ENCODE measurements at regions not wholly inside any gene's neighbourhood (a gene's known extent, or its start where the extent isn't known, plus 50 kb on each side); places are given as distances from the start of the nearest gene placed in this dataset.
"Not testable (repeated sequence)": the region's sequence is repeated elsewhere in the genome, so short reads cannot be mapped to it uniquely, and the experiment has no call there.

GRCh38 chr18:10179326-10179725 is 265.5 kb downstream of the VAPA start:
- H3K4me3 ChIP-seq (ENCODE audit: control insufficient read depth in 1 of 7, extremely low read depth in 1 of 7, insufficient read depth in 4 of 7, low read depth in 2 of 7, low read length in 6 of 7); CTCF ChIA-PET; H3K27ac ChIP-seq (ENCODE audit: insufficient read depth in 1 of 2, low read depth in 1 of 2, low read length in 2 of 2, poor library complexity in 1 of 2, severe bottlenecking in 2 of 2); H3K4me1 ChIP-seq (ENCODE audit: control extremely low read depth in 1 of 4, control insufficient read depth in 4 of 4, insufficient read depth in 4 of 4, low read length in 3 of 4); H3K27me3 ChIP-seq (replicated peaks in 2 of 5; ENCODE audit: control insufficient read depth in 4 of 5, insufficient read depth in 5 of 5, low read length in 4 of 5); H3K36me3 ChIP-seq (ENCODE audit: control insufficient read depth in 4 of 4, insufficient read depth in 4 of 4, low read length in 3 of 4); DNase-seq; H3K9me3 ChIP-seq (ENCODE audit: control extremely low read depth in 1 of 5, control insufficient read depth in 4 of 5, insufficient read depth in 2 of 5, low read depth in 1 of 5, low read length in 4 of 5): not testable (repeated sequence)
- no CpG with 5 or more reads among the region's 6 CpGs for WGBS (ENCODE audit: insufficient coverage)
- POLR2A ChIA-PET, result interaction anchor here (0.7 kb wide), 1 partner anchor 66 kb away, joined by 3 read pairs; no protein-coding TSS in a partner anchor

- H3K4me1 ChIP-seq (ENCODE audit: control extremely low read depth in 1 of 4, control insufficient read depth in 4 of 4, insufficient read depth in 4 of 4, low read length in 3 of 4), result no peaks in the 10 kb centered on the region
- POLR2A ChIA-PET, result no interaction called here
Observed at GRCh38 chr18:10182009-10182624, 268.3 kb downstream of the VAPA start.

GRCh38 chr18:10184776-10185175 is 269.7 kb upstream of the APCDD1 start:
- H3K27me3 ChIP-seq (replicated peaks in 2 of 5; ENCODE audit: control insufficient read depth in 4 of 5, insufficient read depth in 5 of 5, low read length in 4 of 5), result no peaks in the 10 kb centered on the region
- no peaks in the 10 kb centered on the region for H3K4me1 ChIP-seq (ENCODE audit: control extremely low read depth in 1 of 4, control insufficient read depth in 4 of 4, insufficient read depth in 4 of 4, low read length in 3 of 4)
- DNase-seq, result peak in 2 of 3 donors; percentile 6 to 19
- ChIA-PET CTCF (no interaction called here), POLR2A (no interaction called here)
- no CpG with 5 or more reads among the region's 3 CpGs for WGBS (ENCODE audit: insufficient coverage)
- no peaks in the 10 kb centered on the region for H3K36me3 ChIP-seq (ENCODE audit: control insufficient read depth in 4 of 4, insufficient read depth in 4 of 4, low read length in 3 of 4)
- H3K27ac ChIP-seq (ENCODE audit: insufficient read depth in 1 of 2, low read depth in 1 of 2, low read length in 2 of 2, poor library complexity in 1 of 2, severe bottlenecking in 2 of 2), result no peak overlapping the region
- no peak overlapping the region for H3K4me3 ChIP-seq (ENCODE audit: control insufficient read depth in 1 of 7, extremely low read depth in 1 of 7, insufficient read depth in 4 of 7, low read depth in 2 of 7, low read length in 6 of 7)
- H3K9me3 ChIP-seq (ENCODE audit: control extremely low read depth in 1 of 5, control insufficient read depth in 4 of 5, insufficient read depth in 2 of 5, low read depth in 1 of 5, low read length in 4 of 5), result peaks cover 0 to 10% (median 3%) of the 10 kb centered on the region in 5 experiments

More at GRCh38 chr18:10182009-10182624, 268.3 kb downstream of the VAPA start:
- Histone ChIP-seq H3K9me3 (ENCODE audit: control extremely low read depth in 1 of 5, control insufficient read depth in 4 of 5, insufficient read depth in 2 of 5, low read depth in 1 of 5, low read length in 4 of 5) (peaks cover 0 to 10% (median 3%) of the 10 kb centered on the region in 5 experiments), H3K27ac (ENCODE audit: insufficient read depth in 1 of 2, low read depth in 1 of 2, low read length in 2 of 2, poor library complexity in 1 of 2, severe bottlenecking in 2 of 2) (no peak overlapping the region), H3K4me3 (ENCODE audit: control insufficient read depth in 1 of 7, extremely low read depth in 1 of 7, insufficient read depth in 4 of 7, low read depth in 2 of 7, low read length in 6 of 7) (no peak overlapping the region), H3K36me3 (ENCODE audit: control insufficient read depth in 4 of 4, insufficient read depth in 4 of 4, low read length in 3 of 4) (no peaks in the 10 kb centered on the region), H3K27me3 (replicated peaks in 2 of 5; ENCODE audit: control insufficient read depth in 4 of 5, insufficient read depth in 5 of 5, low read length in 4 of 5) (no peaks in the 10 kb centered on the region)
- CTCF ChIA-PET, result no interaction called here
- WGBS (ENCODE audit: insufficient coverage), result 90% methylated on average over 7 of the region's 11 CpGs
- no peak for DNase-seq

GRCh38 chr18:10188971-10189810 is 265.2 kb upstream of the APCDD1 start:
- Histone ChIP-seq H3K27me3 (replicated peaks in 2 of 5; ENCODE audit: control insufficient read depth in 4 of 5, insufficient read depth in 5 of 5, low read length in 4 of 5) (no peaks in the 10 kb centered on the region), H3K36me3 (ENCODE audit: control insufficient read depth in 4 of 4, insufficient read depth in 4 of 4, low read length in 3 of 4) (no peaks in the 10 kb centered on the region), H3K27ac (ENCODE audit: insufficient read depth in 1 of 2, low read depth in 1 of 2, low read length in 2 of 2, poor library complexity in 1 of 2, severe bottlenecking in 2 of 2) (no peak overlapping the region), H3K4me3 (ENCODE audit: control insufficient read depth in 1 of 7, extremely low read depth in 1 of 7, insufficient read depth in 4 of 7, low read depth in 2 of 7, low read length in 6 of 7) (no peak overlapping the region), H3K9me3 (ENCODE audit: control extremely low read depth in 1 of 5, control insufficient read depth in 4 of 5, insufficient read depth in 2 of 5, low read depth in 1 of 5, low read length in 4 of 5) (peaks cover 0 to 7% (median 0%) of the 10 kb centered on the region in 5 experiments), H3K4me1 (ENCODE audit: control extremely low read depth in 1 of 4, control insufficient read depth in 4 of 4, insufficient read depth in 4 of 4, low read length in 3 of 4) (no peaks in the 10 kb centered on the region)
- 91% methylated on average over 9 of the region's 10 CpGs for WGBS (ENCODE audit: insufficient coverage)
- POLR2A ChIA-PET, result no interaction called here
- DNase-seq, result no peak
- CTCF ChIA-PET, result interaction anchor here (2.0 kb wide), 1 partner anchor 9 kb away, joined by 4 read pairs; no protein-coding TSS in a partner anchor

GRCh38 chr18:10190564-10190963 is 263.9 kb upstream of the APCDD1 start:
- Histone ChIP-seq H3K4me3 (ENCODE audit: control insufficient read depth in 1 of 7, extremely low read depth in 1 of 7, insufficient read depth in 4 of 7, low read depth in 2 of 7, low read length in 6 of 7) (no peak overlapping the region), H3K36me3 (ENCODE audit: control insufficient read depth in 4 of 4, insufficient read depth in 4 of 4, low read length in 3 of 4) (no peaks in the 10 kb centered on the region), H3K9me3 (ENCODE audit: control extremely low read depth in 1 of 5, control insufficient read depth in 4 of 5, insufficient read depth in 2 of 5, low read depth in 1 of 5, low read length in 4 of 5) (peaks cover 0 to 7% (median 0%) of the 10 kb centered on the region in 5 experiments), H3K27ac (ENCODE audit: insufficient read depth in 1 of 2, low read depth in 1 of 2, low read length in 2 of 2, poor library complexity in 1 of 2, severe bottlenecking in 2 of 2) (no peak overlapping the region), H3K4me1 (ENCODE audit: control extremely low read depth in 1 of 4, control insufficient read depth in 4 of 4, insufficient read depth in 4 of 4, low read length in 3 of 4) (no peaks in the 10 kb centered on the region), H3K27me3 (replicated peaks in 2 of 5; ENCODE audit: control insufficient read depth in 4 of 5, insufficient read depth in 5 of 5, low read length in 4 of 5) (no peaks in the 10 kb centered on the region)
- WGBS (ENCODE audit: insufficient coverage), result 100% methylated on average over 2 of the region's 4 CpGs
- CTCF ChIA-PET, result no interaction called here
- POLR2A ChIA-PET, result no interaction called here
- no peak for DNase-seq

GRCh38 chr18:10193444-10193843 is 261.0 kb upstream of the APCDD1 start:
- 100% methylated on average over 2 of the region's 3 CpGs for WGBS (ENCODE audit: insufficient coverage)

GRCh38 chr18:10194592-10194991 is 259.8 kb upstream of the APCDD1 start:
- no peak overlapping the region for H3K27ac ChIP-seq (ENCODE audit: insufficient read depth in 1 of 2, low read depth in 1 of 2, low read length in 2 of 2, poor library complexity in 1 of 2, severe bottlenecking in 2 of 2)
- no peaks in the 10 kb centered on the region for H3K36me3 ChIP-seq (ENCODE audit: control insufficient read depth in 4 of 4, insufficient read depth in 4 of 4, low read length in 3 of 4)
- H3K4me1 ChIP-seq (ENCODE audit: control extremely low read depth in 1 of 4, control insufficient read depth in 4 of 4, insufficient read depth in 4 of 4, low read length in 3 of 4), result no peaks in the 10 kb centered on the region
- CTCF ChIA-PET, result no interaction called here
- no peaks in the 10 kb centered on the region for H3K27me3 ChIP-seq (replicated peaks in 2 of 5; ENCODE audit: control insufficient read depth in 4 of 5, insufficient read depth in 5 of 5, low read length in 4 of 5)
- DNase-seq, result no peak
- POLR2A ChIA-PET, result no interaction called here
- no peak overlapping the region for H3K4me3 ChIP-seq (ENCODE audit: control insufficient read depth in 1 of 7, extremely low read depth in 1 of 7, insufficient read depth in 4 of 7, low read depth in 2 of 7, low read length in 6 of 7)
- 73% methylated on average over 3 of the region's 4 CpGs for WGBS (ENCODE audit: insufficient coverage)
- no peaks in the 10 kb centered on the region for H3K9me3 ChIP-seq (ENCODE audit: control extremely low read depth in 1 of 5, control insufficient read depth in 4 of 5, insufficient read depth in 2 of 5, low read depth in 1 of 5, low read length in 4 of 5)

More at GRCh38 chr18:10193444-10193843, 261.0 kb upstream of the APCDD1 start:
- Histone ChIP-seq H3K4me1 (ENCODE audit: control extremely low read depth in 1 of 4, control insufficient read depth in 4 of 4, insufficient read depth in 4 of 4, low read length in 3 of 4) (no peaks in the 10 kb centered on the region), H3K36me3 (ENCODE audit: control insufficient read depth in 4 of 4, insufficient read depth in 4 of 4, low read length in 3 of 4) (no peaks in the 10 kb centered on the region), H3K27me3 (replicated peaks in 2 of 5; ENCODE audit: control insufficient read depth in 4 of 5, insufficient read depth in 5 of 5, low read length in 4 of 5) (no peaks in the 10 kb centered on the region), H3K4me3 (ENCODE audit: control insufficient read depth in 1 of 7, extremely low read depth in 1 of 7, insufficient read depth in 4 of 7, low read depth in 2 of 7, low read length in 6 of 7) (no peak overlapping the region), H3K9me3 (ENCODE audit: control extremely low read depth in 1 of 5, control insufficient read depth in 4 of 5, insufficient read depth in 2 of 5, low read depth in 1 of 5, low read length in 4 of 5) (no peaks in the 10 kb centered on the region), H3K27ac (ENCODE audit: insufficient read depth in 1 of 2, low read depth in 1 of 2, low read length in 2 of 2, poor library complexity in 1 of 2, severe bottlenecking in 2 of 2) (no peak overlapping the region)
- ChIA-PET CTCF (no interaction called here), POLR2A (no interaction called here)
- DNase-seq, result no peak

Measured in common myeloid progenitor, CD34-positive (primary cell).